SKM-1 treated with dmso at 0.1 percent for 144 hours (cell line): ENCODE measurements at regions not wholly inside any gene's neighbourhood (a gene's known extent, or its start where the extent isn't known, plus 50 kb on each side); places are given as distances from the start of the nearest gene placed in this dataset.
A peak's percentile ranks its signal among the peaks of the same experiment; 100 is the strongest.
"Not testable (repeated sequence)": the region's sequence is repeated elsewhere in the genome, so short reads cannot be mapped to it uniquely, and the experiment has no call there.

Experiments used
- DNase-seq: peaks from one replicate; lab custom pipeline; 2025; ENCODE audit not compliant: unreplicated experiment; lab: John Stamatoyannopoulos, UW

DNA sequence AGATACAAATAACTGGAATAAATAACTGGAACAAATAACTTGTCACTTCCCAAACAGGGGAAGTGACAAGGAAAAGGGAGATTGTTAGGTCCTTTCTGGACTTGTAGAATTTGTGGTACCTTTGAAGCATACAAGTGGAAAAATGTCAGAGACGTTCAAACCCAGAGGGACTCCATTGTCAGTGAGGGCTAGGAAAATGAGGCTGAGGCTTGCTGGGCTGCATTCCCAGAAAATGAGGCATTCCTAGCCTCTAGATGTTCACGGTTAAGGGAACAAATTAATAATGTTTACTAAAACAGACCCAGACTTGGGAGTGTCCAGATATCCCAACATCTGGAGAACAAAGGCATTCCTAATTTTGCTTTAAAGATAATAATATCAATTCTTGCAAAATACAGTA lies 1158.0 kb downstream of the PCDH9 start:
- not testable (repeated sequence) for DNase-seq

DNA sequence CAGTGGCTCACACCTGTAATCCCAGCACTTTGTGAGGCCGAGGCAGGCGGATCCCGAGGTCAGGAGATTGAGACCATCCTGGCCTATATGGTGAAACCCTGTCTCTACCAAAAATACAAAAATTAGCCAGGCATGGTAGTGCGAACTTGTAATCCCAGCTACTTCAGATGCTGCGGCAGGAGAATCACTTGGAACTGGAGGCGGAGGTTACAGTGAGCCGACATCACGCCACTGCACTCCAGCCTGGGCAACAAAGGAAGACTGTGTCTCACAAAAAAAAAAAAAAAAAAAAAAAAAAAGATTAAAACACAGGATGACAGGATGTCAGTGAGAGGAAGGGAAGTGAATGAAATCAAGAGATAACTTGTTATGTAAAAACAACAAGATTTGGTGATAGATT lies 1158.5 kb downstream of the PCDH9 start:
- DNase-seq: no peak

DNA sequence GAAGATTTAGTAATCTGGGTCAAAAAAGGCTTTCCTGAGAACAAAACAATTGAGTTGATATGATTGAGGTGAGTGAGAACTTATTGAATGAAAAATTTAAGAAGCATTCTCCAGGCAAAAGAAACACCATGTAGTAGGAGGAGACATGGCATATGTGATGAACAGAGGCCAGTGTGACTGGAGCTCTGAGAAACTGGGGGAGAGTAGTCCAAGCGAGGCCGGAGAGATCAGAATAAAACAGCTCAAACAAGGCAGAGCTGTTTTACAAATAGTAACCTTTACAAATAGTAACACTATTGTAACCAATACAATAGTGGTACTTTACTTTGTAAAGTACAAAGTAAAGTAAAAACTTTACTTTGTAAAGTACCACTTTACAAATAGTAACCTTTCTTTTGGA lies 1159.1 kb downstream of the PCDH9 start:
- DNase-seq: no peak

DNA sequence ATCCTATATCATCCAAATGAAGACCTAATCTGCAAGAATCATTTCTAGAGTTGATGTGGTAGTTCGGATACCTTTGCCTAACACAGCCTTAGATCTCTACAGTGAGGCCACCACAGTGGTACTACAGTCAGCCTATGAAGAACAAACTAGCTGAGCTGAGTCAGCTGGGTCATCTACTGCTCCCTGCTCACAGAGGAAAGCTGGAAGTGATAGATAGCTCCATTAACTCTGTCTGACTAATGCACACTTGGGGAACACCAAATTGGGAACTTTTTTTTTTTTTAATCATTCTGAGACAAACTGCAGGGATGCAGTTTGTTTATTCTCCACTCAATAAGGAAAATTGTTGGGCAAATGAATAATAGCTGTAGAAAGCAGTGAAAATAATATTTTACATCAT lies 1160.6 kb downstream of the PCDH9 start:
- no peak for DNase-seq

DNA sequence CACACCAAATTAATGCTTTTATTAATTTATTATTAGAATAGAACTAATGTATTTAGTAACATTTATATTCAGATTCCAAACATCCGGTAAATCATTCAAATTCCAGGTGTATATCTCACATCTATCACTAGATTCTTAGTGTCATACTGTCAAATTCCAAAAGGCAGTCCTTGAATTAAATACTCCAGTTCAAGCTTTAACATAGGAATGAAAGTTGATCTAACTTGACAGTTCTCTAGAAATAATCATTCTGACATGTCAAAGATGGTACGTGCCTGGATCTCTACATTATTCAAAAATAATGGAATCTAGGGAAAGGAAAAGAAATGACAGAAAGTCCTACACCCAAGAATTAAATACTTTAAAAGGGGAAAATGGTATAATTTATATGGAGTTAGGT lies 1161.5 kb downstream of the PCDH9 start:
- DNase-seq: no peak

DNA sequence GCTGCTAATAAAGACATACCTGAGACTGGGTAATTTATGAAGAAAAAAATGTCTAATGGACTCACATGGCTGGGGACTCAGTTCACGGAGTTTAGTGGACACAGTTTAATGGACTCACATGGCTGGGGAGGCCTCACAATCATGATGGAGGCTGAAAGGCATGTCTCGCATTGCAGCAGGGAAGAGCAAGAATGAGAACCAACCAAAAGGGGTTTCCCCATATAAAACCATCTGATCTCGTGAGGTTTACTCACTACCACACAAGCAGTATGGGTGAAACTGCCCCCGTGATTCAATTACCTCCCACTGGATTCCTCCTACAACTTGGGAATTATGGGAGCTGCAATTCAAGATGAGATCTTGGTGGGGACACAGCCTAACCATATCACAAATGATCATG lies 1181.2 kb downstream of the PCDH9 start:
- DNase-seq: no peak

DNA sequence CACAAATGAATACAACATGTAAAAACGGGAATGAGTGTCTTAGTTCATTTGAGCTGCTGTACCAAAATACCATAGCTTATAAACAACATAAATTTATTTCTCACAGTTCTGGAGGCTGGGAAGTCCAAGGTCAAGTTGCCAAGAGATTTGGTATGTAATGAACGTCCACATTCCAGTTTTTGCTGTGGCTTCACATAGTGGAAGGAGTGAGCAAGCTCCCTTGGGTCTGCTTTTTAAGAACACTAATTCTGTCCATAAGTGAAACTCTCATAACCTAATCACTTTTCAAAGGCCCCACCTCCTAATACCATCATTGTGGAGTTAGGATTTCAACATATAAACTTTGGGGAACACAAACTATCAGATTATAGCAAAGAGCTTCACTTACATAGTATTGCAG lies 1189.6 kb downstream of the PCDH9 start:
- no peak for DNase-seq

DNA sequence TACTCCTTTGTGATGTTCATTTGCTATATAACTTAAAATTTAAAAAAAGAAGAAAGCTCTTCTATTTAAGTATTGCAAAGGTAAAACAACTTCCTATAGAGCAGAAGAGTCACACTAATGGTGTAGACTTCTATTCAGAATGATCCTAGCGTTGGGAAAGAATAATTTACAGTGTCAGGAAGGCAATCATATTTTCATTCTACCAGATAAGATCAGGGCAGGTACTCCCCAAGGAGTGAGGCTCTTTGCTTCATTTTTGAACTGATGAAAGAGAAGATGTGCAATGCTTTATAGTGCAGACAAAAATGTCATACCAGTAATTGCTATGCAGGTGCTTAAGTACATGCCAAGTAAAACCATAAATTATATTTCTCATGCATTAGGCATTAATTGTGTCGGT lies 1193.0 kb downstream of the PCDH9 start:
- no peak for DNase-seq

DNA sequence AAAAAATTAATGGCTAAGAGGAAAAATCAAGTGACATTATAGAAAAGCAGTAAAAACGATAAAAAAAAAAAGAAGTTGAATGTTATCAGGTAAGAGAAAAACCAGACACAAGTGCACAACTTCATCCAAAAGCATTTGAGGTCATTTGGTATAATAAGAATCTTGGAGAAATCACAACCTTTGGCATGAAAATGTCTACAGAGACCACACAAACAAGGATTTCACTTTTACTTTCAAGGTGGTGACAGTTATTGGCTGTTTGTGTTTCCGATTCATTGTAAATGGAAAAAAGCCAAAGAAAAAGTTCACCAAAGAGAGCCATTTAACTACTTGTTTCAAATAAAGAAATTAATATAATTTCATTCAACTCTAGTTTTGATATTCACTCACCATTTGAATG lies 1193.5 kb downstream of the PCDH9 start:
- no peak for DNase-seq

DNA sequence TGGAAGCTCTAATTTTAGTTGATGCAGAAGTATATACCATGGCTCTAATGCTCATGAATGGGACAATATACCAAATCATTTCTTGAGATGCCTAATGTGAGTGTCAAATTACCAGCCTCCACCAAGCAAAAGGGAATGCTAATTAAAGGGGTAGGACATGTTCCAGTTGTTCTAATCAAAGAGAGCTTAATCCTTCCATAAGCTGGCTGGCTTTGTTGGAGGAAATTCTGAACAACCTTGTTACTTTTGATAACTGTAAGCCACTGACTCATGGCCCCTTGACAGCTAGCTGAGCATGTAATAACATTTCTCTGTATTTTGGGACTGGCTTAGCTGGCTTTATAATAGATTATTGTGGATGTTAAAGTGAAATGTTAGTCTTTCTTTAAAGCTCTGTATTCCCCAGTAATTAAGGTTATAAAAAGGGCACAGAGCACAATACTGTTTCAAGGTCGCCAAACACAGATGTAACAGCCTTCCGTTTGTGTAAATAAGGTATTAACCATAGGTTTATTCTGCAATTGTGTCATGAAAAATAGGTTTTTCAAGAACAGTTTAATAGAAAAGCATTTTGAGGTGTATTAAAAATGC lies 1194.0 kb downstream of the PCDH9 start:
- no peak for DNase-seq

DNA sequence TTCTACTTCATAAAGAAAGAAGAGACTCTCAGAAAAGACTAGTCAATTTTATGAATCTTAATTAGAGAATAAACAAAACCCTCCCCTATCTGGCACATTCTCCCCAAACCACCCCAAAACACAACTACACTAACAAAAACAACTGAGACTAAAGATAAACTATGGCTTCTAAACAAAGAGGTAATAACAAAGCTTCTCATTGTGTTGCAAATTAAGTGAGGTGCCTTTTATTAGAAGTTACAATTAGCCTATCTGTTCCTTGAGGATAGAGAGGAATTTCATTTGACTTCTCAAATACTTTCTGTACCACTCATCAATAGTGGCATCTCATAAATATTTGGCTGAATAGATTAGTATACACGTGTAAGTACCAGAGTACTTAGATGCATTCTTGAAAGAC lies 1196.2 kb downstream of the PCDH9 start:
- DNase-seq: no peak

DNA sequence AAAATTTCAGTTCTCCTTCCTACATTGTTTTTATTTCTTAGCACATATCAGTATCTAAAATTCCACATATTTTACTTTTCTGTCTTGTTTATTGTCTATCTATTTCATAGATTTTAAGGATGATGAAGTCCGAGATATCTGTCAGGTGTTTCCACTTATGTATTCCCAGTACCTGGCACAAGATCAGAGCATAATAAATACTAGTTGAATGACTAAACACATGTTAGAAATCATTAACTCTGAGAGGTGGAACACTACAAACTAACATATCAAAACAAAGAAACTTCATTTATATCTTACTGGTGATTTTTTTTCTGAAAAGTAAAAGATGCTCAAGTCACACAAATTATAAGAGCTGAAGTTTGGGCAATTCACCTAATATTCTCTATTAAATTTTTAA lies 1208.3 kb downstream of the PCDH9 start:
- no peak for DNase-seq

DNA sequence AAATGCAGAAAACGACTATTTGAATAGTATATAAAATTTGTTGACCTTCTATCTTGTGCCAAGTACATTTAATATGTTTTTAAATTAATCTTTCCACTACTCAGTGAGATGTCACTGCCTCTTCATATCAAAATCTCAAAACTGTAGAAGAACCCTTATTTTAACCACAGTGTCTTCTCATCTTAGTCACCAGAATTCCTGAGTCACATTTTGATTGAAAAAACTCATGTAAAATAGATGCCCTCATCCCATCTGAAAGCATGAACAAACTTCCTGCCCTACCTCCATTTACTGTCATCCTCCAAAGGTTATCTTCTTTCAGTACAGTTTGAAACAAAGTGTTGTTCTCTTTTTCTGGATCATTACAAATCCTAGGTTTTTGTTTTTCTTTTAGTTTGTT lies 1215.4 kb downstream of the PCDH9 start:
- no peak for DNase-seq

DNA sequence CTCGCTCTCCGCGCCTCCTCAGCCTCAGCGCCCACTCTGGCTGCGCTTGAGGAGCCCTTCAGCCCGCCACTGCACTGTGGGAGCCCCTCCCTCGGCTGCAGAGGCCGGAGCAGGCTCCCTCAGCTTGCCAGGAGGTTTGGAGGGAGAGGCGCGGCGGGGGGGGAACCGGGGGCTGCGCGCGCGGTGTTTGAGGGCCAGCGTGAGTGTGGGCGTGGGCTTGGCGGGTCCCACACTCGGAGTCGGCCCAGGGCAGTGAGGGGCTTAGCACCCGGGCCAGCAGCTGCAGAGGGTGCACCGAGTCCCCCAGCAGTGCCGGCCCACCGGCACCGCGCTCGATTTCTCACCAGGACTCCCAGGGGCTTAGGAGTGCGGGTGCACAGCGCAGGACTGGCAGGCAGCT lies 1220.9 kb downstream of the PCDH9 start:
- DNase-seq: no peak

DNA sequence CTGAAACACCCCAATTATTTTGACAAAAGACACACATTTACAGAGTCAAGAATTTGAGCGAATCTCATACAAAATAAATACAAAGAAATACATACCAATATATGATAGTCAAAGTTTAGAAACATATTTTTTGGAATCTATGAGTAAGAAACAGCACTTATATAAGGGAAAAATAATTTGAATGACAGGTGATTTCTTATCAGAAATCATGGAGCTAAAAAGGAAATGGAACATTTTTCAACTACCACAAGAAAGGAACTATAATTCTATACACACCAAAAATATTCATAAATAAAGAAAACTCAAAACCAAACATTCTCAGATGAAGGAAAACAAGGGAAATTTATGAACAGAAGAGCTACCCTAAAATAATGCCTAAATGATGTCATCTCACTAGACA lies 1226.6 kb downstream of the PCDH9 start:
- no peak for DNase-seq

DNA sequence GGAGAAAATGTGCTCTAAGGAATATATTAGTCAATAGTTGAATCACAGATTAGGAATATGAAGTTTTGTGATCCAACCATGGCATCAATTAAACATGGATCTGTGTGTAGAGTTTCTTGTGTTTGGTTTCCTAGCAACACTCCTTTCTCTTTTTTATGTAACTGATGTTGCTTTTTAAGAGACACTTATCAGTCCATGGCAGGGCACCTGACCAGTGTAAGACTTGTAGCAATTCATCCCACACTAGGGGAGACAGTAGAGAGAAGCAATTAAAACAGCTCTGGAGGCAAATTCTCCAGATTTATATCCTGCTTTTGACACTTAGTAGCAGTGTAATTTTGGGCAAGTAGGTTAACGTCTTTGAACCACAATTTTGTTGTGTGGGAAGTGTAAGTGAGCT lies 1229.0 kb downstream of the PCDH9 start:
- no peak for DNase-seq

DNA sequence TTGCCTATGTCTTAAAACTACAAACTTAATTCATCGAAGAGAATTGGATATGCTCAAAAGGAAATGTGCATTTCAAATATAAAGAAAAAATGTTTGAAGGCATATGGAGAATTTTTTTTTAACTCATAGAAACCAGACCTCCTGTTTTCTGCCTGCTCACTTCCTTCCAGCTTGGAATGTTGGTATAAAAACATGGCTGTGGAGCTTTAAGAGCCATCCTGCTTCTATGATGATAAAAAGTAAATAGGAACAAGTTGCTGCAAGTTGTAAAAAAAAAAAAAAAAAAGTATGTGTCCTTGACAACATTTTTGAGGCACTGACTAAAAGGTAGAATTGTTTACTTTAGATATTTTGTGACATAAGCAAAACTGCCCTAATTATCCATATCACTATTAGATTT lies 1230.7 kb downstream of the PCDH9 start:
- DNase-seq: no peak

DNA sequence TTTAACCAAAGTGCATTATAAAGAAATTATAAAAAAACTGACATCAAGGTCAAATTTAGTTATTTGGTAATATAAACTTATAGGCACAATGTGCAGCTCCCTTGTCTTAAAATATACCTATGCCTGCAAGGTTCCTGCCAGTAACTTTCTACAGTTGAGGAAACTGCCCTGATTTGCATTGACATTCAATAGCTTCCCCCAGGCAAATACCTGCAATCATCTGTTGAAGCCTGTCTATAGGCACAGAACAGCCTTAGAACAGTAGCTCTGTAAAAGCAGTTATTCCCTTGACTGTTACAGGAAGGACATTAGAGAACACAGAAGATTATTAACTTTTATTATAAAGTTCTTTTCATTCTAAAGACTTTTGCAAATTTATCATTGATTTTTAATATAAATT lies 1239.5 kb downstream of the PCDH9 start:
- no peak for DNase-seq

DNA sequence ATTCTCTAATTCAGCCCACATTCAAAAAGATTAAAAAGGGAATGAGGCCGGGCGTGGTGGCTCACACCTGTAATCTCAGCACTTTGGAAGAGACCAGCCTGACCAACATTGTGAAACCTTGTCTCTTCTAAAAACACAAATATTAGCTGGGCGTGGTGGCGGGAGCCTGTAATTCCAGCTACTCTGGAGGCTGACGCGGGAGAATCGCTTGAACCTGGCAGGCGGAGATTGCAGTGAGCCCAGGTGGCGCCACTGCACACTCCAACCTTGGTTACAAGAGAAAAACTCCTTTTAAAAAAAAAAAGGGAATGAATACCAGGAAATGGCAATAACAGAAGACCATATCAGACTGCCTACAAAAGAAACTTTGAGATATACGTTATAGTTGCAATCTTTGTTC lies 1244.5 kb downstream of the PCDH9 start:
- no peak for DNase-seq

DNA sequence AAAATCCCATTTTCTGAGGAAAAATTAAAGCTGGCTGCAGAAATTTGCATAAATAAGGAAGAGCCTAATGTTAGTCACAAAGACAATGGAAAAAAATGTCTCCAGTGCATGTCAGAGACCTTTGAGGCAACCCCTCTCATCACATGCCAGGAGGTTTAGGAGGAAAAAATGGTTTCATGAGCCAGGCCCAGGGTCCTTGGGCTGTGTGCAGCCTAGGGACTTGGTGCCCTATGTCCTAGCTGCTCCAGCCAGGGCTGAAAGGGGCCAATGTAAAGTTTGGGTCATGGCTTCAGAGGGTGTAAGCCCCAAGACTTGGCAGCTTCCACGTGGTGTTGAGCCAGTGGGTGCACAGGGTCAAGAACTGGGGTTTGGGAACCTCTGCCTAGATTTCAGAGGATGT lies 1252.6 kb downstream of the PCDH9 start:
- DNase-seq: no peak

DNA sequence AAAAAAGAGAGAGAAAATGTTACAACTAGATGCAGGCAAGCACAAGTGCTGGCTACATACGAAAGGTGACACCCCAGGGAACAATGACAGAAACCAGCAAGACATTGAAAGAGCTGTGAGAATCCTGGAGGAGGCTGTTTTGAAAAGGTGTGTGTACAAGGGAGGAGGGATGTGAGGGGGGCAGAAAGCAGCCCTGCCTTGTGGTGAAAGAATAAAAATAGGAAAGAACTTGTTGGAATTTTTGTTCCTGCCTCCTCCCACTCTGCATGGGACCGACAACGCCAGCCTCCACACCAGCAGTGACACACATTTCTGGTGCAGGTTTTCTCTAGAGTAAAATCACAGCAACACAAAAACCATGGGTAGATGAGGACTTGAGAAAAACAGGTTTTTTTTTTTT lies 1258.6 kb downstream of the PCDH9 start:
- DNase-seq: no peak

DNA sequence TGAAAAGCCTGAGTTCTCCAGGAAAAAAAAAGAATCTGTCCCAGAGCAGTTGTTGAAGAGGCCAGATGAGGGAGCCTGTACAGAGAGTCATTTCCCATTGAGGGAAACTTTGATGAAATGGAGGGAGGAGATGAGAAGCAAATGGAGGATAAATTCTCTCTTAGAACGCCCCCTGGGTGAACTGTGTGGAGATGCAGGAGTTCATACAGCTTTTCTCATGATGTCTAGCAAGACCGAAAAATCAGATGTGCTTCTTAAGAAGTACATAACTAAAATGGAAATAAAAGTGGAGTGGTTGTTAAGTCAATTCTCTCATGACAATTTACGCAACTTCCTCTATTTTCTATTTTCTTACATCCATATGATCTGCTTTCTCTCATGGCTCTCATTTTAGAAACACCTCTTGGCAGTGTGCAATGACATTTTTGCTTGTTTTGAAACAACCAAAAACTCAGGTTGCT lies 1263.1 kb downstream of the PCDH9 start:
- DNase-seq: peak; percentile 51

DNA sequence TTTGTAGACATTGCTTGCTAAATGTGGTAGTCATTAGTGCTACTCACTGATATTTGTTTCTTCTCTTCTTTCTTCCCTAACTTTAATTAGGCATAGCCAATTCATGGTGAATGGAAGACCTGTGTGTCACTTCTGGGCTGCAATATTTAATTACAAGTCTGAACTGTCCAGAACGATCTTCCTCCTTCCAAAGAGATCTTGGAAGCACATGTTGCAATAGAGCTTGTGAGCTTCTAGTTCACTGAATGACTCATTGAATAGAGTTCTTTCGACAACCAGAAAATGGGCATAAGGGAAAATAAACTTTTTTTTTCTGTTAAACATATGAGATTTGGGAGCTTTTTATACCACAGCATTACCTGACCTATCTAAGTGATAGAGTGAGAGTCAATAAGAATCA lies 1264.6 kb downstream of the PCDH9 start:
- DNase-seq: no peak

DNA sequence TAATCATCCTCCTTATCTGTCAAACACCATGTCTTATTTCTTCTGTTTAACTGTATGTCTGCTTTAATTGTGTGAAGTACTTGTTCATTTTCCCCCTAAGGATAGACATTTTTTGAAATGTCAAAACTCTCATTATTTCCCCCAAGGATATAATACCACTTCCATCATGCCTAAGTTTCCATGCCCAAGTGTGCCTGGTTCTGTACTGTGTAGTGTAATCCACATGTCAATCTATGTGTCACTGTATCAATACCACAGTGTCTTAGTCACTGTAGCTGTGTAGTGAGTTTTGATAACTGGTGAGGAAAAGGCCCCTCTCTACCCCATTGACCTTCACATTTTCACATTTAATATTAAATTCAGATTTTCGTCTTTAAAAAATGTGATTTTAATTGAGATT lies 1265.5 kb downstream of the PCDH9 start:
- DNase-seq: no peak
